Keratinocyte (primary cell): ENCODE measurements at regions not wholly inside any gene's neighbourhood (a gene's known extent, or its start where the extent isn't known, plus 50 kb on each side); places are given as distances from the start of the nearest gene placed in this dataset.
A peak's percentile ranks its signal among the peaks of the same experiment; 100 is the strongest.

Source experiments
- DNase-seq: peaks from one replicate; pipeline ENCODE4 v3.0.0-alpha.2; 2011; ENCODE audit warnings: low read depth, missing footprints, low spot score
- FAIRE-seq: peaks from 2 replicates; lab custom pipeline; 2011; peaks lifted over from hg19 to GRCh38; lab: Jason Lieb, UNC
- H2AFZ ChIP-seq: 2 replicates; pipeline ENCODE4 v1.6.0; 2012; ENCODE audit warnings: low read length, control low read depth, inconsistent platforms; ENCODE audit not compliant: control insufficient read depth
- H3K27ac ChIP-seq: 2 replicates; pipeline ENCODE4 v1.5.1; 2011; ENCODE audit warnings: low read length; ENCODE audit not compliant: control insufficient read depth, insufficient read depth
- H3K27me3 ChIP-seq: 3 replicates; pipeline ENCODE4 v1.6.0; 2011; ENCODE audit warnings: low read length; ENCODE audit not compliant: control insufficient read depth, insufficient read depth; ENCODE audit errors: extremely low read depth
- H3K36me3 ChIP-seq, 2 experiments: 2 replicates in 1 of 2; 3 replicates in 1 of 2; pipeline ENCODE4 v1.5.1; 2011; ENCODE audit warnings: low read length in 2 of 2, mild to moderate bottlenecking in 1 of 2; ENCODE audit not compliant: control insufficient read depth in 2 of 2, insufficient read depth in 2 of 2; ENCODE audit errors: extremely low read depth in 1 of 2
- H3K4me1 ChIP-seq: 3 replicates; pipeline ENCODE4 v1.5.1; 2011; ENCODE audit warnings: low read length; ENCODE audit not compliant: control insufficient read depth, insufficient read depth; ENCODE audit errors: extremely low read depth
- H3K4me2 ChIP-seq: 3 replicates; pipeline ENCODE4 v1.6.0; 2011; ENCODE audit warnings: low read depth, low read length; ENCODE audit not compliant: control insufficient read depth, insufficient read depth; ENCODE audit errors: extremely low read depth
- H3K4me3 ChIP-seq, 3 experiments: fragments of 200-600 bp in 1 of 3; sonication (generic) in 1 of 3; 2 replicates in 2 of 3; 3 replicates in 1 of 3; pipeline ENCODE4 v1.5.1; 2011 to 2016; ENCODE audit warnings: low read length in 3 of 3, mild to moderate bottlenecking in 3 of 3, control low read depth in 2 of 3, inconsistent platforms in 1 of 3, low read depth in 1 of 3, mixed read lengths in 1 of 3, mixed run types in 1 of 3, moderate library complexity in 1 of 3; ENCODE audit not compliant: control insufficient read depth in 2 of 3, insufficient read depth in 2 of 3; ENCODE audit errors: extremely low read depth in 1 of 3
- H3K79me2 ChIP-seq: 2 replicates; pipeline ENCODE4 v1.6.0; 2012; ENCODE audit warnings: low read length; ENCODE audit not compliant: control insufficient read depth, insufficient read depth
- H3K9ac ChIP-seq: 3 replicates; pipeline ENCODE4 v1.6.0; 2011; ENCODE audit warnings: low read length; ENCODE audit not compliant: control insufficient read depth, insufficient read depth; ENCODE audit errors: extremely low read depth
- H3K9me1 ChIP-seq: 3 replicates; pipeline ENCODE4 v1.6.0; 2011; ENCODE audit warnings: low read length; ENCODE audit not compliant: control insufficient read depth, insufficient read depth; ENCODE audit errors: extremely low read depth
- H3K9me3 ChIP-seq: 2 replicates; pipeline ENCODE4 v1.5.1; 2012; ENCODE audit warnings: low read depth, low read length; ENCODE audit not compliant: control insufficient read depth
- H4K20me1 ChIP-seq: 3 replicates; pipeline ENCODE4 v1.6.0; 2011; ENCODE audit warnings: low read length; ENCODE audit not compliant: control insufficient read depth, insufficient read depth; ENCODE audit errors: extremely low read depth
- EZH2 ChIP-seq: IDR thresholded peaks from one replicate; pipeline ENCODE4 v1.6.1; 2012; ENCODE audit warnings: inconsistent platforms, mild to moderate bottlenecking, low read length, moderate library complexity
- dilution Hi-C: fragments of 300-500 bp; cut with MboI; formaldehyde crosslinking; loops from one replicate; pipeline ENCODE4 v1.7.0; 2020; ENCODE audit warnings: low sequenced_read_pairs; ENCODE audit not compliant: extremely low pct_ligation_motif_present
- TF ChIP-seq, protein P1 (sequence below), 3 experiments: IDR thresholded peaks in 1 of 3; conservative IDR thresholded peaks in 1 of 3; optimal IDR thresholded peaks in 1 of 3; 2 replicates in 2 of 3; 3 replicates in 1 of 3; pipeline versions ENCODE3 to v1.5.1; 2011; ENCODE audit warnings: low read length in 3 of 3, mild to moderate bottlenecking in 3 of 3, moderate library complexity in 2 of 3, control low read depth in 1 of 3, inconsistent platforms in 1 of 3; ENCODE audit not compliant: insufficient read depth in 2 of 3; ENCODE audit errors: extremely low read depth in 1 of 3

- TF ChIP-seq EZH2: no peak
- TF ChIP-seq, protein P1, sequence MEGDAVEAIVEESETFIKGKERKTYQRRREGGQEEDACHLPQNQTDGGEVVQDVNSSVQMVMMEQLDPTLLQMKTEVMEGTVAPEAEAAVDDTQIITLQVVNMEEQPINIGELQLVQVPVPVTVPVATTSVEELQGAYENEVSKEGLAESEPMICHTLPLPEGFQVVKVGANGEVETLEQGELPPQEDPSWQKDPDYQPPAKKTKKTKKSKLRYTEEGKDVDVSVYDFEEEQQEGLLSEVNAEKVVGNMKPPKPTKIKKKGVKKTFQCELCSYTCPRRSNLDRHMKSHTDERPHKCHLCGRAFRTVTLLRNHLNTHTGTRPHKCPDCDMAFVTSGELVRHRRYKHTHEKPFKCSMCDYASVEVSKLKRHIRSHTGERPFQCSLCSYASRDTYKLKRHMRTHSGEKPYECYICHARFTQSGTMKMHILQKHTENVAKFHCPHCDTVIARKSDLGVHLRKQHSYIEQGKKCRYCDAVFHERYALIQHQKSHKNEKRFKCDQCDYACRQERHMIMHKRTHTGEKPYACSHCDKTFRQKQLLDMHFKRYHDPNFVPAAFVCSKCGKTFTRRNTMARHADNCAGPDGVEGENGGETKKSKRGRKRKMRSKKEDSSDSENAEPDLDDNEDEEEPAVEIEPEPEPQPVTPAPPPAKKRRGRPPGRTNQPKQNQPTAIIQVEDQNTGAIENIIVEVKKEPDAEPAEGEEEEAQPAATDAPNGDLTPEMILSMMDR (optimal IDR thresholded peaks at IDR 0.05 in 1 of 3, IDR thresholded peaks at IDR 0.05 in 1 of 3, conservative IDR thresholded peaks at IDR 0.05 in 1 of 3; ENCODE audit: extremely low read depth in 1 of 3, insufficient read depth in 2 of 3, low read length in 3 of 3): no peak
- H3K9me3 ChIP-seq: no peaks in the 10 kb centered on the region
- DNase-seq (no peak), FAIRE-seq (peak; percentile 58)
- no peaks in the 10 kb centered on the region for H4K20me1 ChIP-seq
- no peaks in the 10 kb centered on the region for H3K79me2 ChIP-seq
- H3K9me1 ChIP-seq: no peaks in the 10 kb centered on the region
- peak overlapping the region; percentile 8 for H3K4me2 ChIP-seq
- no peak overlapping the region for H3K27ac ChIP-seq
- H3K4me1 ChIP-seq: peaks cover 23% of the 10 kb centered on the region
- H3K4me3 ChIP-seq: no peak overlapping the region
- no peak overlapping the region for H3K9ac ChIP-seq
- no peaks in the 10 kb centered on the region for H3K36me3 ChIP-seq
- peak overlapping the region; percentile 79 for H2AFZ ChIP-seq
- dilution Hi-C loops: no loop called here
- no peaks in the 10 kb centered on the region for H3K27me3 ChIP-seq
Observed at GRCh38 chr1:214989341-214989740, 93.2 kb upstream of the KCNK2 start.

DNA sequence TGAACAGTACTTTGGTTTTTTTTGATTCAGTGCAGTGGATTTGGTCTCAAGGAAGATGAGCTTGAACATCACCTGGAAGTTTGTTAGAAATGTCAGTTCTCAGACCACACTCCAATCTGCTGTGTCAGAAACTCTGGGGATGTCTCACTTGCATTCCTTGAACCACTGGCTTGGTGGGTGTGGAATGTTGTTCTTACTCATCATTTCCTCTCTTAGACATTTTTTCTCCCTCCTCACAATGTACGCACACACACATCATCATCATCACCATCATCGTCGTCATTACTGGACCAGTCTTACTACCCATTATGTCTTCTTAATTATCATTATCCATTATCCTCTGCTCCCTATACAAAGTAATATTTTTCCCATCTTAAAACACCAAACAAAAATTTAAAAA lies 91.9 kb upstream of the KCNK2 start:
- no peaks in the 10 kb centered on the region for H3K9me3 ChIP-seq
- no peaks in the 10 kb centered on the region for H3K79me2 ChIP-seq
- H3K4me1 ChIP-seq: peaks cover 23% of the 10 kb centered on the region
- no peaks in the 10 kb centered on the region for H3K36me3 ChIP-seq
- no peak overlapping the region for H3K4me3 ChIP-seq
- no peaks in the 10 kb centered on the region for H4K20me1 ChIP-seq
- H3K9ac ChIP-seq: no peak overlapping the region
- no peaks in the 10 kb centered on the region for H3K27me3 ChIP-seq
- H3K27ac ChIP-seq: no peak overlapping the region
- FAIRE-seq (peak; percentile 100), DNase-seq (peak; percentile 58)
- TF ChIP-seq EZH2: no peak
- TF ChIP-seq, protein P1 (optimal IDR thresholded peaks at IDR 0.05 in 1 of 3, IDR thresholded peaks at IDR 0.05 in 1 of 3, conservative IDR thresholded peaks at IDR 0.05 in 1 of 3; ENCODE audit: extremely low read depth in 1 of 3, insufficient read depth in 2 of 3, low read length in 3 of 3): no peak
- dilution Hi-C loops: no loop called here
- H2AFZ ChIP-seq: no peak overlapping the region
- H3K9me1 ChIP-seq: no peaks in the 10 kb centered on the region
- peak overlapping the region; percentile 20 for H3K4me2 ChIP-seq
